HG03060 (cell line): ENCODE measurements at regions not wholly inside any gene's neighbourhood (a gene's known extent, or its start where the extent isn't known, plus 50 kb on each side); places are given as distances from the start of the nearest gene placed in this dataset.
"Not testable (repeated sequence)": the region's sequence is repeated elsewhere in the genome, so short reads cannot be mapped to it uniquely, and the experiment has no call there.

Source experiments
- ATAC-seq: cut with Tn5 transposase; IDR thresholded peaks from one replicate; pipeline ENCODE4 v1.9.1; 2021; ENCODE audit warnings: low read depth, moderate number of reproducible peaks; ENCODE audit not compliant: unreplicated experiment

- no peak for ATAC-seq
Observed at GRCh38 chr22:49678137-49678841, 149.4 kb downstream of the BRD1 start.

- no peak for ATAC-seq
Observed at GRCh38 chr22:49677495-49677889, 150.2 kb downstream of the BRD1 start.

DNA sequence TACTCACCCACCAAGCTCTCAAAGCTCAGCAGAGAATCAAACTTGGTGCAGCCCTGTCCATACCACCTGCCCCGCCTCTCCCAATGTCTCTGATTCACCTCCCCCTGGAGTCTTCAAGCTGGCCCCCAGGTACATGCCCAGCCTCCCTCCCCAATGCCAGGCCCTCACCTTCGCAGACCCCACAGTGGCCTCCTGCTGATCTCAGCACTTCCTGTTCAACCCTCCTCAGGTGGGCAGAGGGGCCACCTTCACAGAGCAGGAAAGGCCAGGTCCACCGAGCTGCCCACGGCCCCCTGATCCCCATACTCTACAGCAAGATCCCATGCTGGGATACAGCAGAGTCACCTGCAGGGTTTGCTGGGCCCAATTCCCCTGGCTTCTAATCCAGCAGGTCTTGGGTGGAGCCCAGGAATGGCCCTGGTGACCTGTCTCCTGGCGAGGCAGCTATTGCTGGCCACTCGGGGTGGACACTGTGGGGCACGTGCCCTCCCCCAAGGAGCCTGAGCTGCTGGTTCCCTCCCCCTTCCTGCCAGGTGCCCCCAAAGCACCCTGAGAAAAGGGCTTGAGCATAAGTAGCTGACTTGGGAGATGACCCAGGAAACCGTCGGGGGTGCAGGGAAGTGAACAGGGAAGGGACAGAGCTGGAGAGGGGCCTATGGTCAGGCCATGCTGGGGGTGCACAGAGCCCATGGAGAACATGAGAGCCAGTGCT is 150.7 kb downstream of the BRD1 start:
- no peak for ATAC-seq

DNA sequence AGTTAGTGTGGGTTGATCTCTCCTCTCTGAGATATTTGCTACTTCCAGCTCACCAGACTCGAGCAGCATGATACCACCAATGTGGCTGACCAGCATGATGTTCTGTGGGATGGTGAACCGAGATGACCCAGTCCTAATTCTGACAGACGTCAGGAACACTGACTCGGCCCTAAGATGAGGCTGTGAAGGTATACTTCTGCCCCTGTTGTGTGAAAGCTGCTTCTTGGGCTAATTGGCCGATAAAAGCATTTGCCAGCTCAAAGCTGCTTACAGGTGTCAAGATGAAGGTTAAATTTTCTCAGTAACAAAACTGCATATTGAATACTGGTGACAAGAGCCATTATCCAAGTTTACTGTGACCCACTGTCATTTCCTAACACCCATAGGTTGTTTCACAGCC is 151.4 kb downstream of the BRD1 start:
- no peak for ATAC-seq

DNA sequence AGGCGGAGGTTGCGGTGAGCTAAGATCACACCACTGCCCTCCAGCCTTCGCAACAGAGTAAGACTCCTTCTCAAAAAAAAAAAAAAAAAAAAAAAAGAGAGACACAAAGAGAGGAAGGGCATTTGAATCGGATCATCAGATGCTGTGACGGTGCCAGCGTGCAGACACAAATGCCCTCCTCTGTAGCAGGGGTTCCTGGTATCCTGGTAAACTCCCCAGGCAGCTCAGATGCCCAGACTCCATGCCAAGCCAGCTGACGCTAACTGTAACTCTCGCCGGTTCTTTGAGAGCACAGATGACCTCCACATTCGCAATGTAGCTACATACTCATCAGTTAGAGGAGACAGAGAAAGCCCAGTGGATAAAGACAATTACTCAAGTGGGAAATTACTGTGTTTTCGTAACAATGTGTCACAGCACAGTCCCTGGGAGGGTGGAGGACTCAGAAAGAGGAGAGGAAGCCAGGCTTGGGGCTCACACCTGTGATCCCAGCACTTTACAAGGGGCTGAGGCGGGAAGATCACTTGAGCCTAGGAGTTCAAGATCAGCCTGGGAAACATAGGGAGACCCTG is 153.1 kb downstream of the BRD1 start:
- no peak for ATAC-seq

GRCh38 chr22:49673048-49673447 is 154.6 kb downstream of the BRD1 start:
- ATAC-seq, result no peak

- no peak for ATAC-seq
Observed at GRCh38 chr22:49672014-49672516, 155.6 kb downstream of the BRD1 start.

DNA sequence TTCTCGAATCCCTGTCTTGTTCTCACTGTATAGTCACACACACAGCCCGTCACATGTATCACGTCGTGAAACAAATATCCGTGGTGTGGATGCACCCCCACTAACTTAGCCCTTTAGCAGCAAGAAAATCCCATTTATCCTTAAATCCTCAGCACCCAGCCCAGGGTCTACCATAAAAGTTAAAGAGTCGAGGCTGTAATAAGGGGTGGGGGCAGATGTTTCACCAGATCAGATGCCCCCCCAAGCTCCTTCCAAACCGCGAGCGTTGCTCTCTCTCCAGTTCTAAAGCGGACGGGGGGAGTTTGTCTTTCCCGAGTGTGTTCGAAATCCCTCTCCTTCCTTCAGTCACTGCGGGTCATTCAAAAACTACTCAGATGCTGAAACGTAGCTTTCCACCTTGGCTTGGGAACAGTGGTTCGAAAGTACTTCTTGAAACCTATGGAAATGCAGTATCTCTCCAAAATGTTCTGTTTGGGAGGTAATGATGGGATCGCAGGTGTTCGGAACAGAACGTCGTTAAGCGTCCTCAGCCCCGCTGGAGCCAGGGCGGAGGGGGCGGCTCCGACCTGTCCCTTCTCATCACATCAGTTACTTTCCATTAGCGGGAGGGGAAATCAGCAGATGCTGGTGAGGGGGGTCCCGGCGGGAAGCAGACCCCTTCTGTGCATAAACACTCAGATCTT is 156.2 kb downstream of the BRD1 start:
- ATAC-seq, result no peak

GRCh38 chr22:49670456-49671330 is 157.0 kb downstream of the BRD1 start:
- ATAC-seq, result no peak

DNA sequence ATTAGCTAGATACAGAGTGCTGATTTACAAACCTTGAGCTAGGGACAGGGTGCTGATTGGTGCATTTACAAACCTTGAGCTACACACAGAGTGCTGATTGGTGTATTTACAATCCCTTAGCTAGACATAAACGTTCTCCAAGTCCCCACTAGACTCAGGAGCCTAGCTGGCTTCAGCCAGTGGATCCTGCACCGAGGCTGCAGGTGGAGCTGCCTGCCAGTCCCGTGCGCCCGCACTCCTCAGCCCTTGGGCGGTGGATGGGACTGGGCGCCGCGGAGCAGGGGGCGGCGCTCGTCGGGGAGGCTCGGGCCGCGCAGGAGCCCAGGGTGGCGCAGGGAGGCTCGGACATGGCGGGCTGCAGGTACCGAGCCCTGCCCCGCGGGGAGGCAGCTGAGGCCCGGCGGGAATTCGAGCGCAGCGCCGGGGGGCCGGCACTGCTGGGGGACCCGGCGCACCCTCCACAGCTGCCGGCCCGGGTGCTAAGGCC is 157.7 kb downstream of the BRD1 start:
- ATAC-seq, result not testable (repeated sequence)

DNA sequence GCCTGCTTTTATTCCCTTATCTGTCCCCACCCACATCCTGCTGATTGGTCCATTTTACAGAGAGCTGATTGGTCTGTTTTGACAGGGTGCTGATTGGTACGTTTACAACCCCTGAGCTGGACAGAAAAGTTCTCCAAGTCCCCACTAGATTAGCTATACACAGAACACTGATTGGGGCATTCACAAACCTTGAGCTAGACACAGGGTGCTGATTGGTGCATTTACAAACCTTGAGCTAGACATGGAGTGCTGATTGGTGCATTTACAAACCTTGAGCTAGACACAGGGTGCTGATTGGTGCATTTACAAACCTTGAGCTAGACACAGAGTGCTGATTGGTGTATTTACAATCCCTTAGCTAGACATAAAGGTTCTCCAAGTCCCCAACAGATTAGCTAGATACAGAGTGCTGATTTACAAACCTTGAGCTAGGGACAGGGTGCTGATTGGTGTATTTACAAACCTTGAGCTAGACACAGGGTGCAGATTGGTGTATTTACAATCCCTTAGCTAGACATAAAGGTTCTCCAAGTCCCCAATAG is 158.2 kb downstream of the BRD1 start:
- ATAC-seq, result not testable (repeated sequence)

DNA sequence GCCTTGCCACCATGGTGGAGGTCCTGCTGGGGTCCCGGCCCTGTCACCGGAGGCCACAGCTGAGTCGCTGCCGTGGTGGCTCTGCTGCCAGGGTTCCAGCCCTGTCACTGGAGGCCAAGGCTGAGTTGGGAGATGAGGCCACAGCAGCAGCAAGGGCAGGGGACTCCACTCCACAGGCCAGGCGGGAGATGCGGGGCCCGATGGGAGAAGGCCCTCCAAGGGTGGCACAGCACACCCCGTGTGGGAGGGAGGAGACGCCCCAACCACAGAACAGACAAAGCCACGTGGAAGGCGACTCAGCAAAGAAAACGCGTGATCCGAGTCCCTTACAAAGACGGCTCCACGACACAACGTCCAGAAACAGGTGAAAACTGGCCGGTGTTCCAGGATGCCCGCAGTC is 159.3 kb downstream of the BRD1 start:
- ATAC-seq, result no peak

GRCh38 chr22:49667236-49667635 is 160.4 kb downstream of the BRD1 start:
- ATAC-seq, result no peak

DNA sequence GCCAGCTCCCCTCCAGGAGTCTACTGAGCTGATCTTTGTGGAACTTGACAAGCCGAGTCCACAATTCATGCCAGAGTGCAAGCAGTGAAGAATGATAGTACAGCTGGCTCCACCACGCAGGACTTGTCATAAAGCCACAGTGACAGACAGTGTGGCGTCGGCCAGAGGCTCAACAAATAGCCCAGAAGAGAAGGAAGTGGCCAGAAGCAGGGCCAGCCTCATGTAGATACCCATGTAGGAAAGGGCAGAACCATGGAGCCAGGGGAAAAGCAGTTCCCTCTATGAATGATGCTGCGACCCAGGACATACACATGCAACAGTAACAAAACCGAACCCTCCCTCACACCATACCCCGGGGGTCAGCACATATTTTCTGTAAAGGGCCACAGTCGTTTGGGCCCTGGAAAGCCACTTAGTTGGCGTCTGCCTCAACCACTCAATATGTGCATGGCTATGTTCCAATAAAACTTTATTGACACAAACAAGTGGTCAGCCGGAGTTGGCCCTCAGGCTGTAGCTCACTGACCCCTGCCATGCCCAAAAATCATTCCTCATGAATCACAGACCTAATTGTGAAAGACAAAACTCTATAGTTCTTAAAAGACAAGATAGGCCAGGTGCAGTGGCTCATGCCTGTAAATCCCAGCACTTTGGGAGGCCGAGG is 161.4 kb downstream of the BRD1 start:
- no peak for ATAC-seq

GRCh38 chr22:49664891-49665290 is 162.8 kb downstream of the BRD1 start:
- no peak for ATAC-seq

DNA sequence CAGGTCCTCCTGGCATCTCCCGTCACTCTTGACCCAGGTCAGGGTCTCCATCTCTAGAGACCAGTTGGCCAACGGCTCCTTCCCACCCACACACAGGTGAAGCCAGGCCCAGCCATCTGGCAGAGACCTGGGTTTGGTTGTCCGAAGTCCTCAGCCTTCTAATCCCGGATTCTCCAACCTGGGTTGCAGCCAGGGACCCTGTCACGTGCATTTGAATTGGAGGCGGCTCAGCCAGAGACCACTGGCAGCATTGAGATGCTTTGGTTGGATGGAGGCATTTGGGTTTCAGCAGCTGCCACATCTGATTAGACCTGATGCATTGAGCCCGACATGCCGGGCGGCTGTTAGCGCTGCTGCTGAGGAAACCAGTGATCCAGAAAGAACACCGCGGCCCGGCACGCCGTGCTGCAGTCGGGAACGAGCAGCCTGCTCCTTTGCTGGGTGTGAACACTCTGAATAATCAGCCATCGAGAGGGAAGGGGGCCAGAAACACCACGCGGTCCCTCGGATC is 163.2 kb downstream of the BRD1 start:
- no peak for ATAC-seq

DNA sequence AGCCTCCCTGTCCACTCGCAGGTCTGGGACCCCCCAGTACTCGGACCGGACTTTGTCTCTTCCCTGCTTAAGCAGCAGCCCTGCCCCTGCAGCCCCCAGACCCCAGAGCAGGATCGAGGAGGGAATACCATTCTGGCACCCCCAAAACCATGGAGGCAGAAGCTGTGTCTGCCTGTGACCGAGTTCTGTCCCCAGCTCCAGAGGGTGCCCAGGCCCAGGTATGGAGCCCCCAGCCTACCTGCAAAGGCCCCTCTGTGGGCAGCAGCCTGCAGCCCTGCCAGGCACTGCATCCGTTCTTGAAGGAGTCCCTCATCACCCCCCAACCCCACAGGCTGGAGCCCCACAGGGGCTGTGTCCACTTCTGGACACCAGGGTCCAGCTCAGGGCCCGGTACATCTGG is 163.8 kb downstream of the BRD1 start:
- no peak for ATAC-seq

DNA sequence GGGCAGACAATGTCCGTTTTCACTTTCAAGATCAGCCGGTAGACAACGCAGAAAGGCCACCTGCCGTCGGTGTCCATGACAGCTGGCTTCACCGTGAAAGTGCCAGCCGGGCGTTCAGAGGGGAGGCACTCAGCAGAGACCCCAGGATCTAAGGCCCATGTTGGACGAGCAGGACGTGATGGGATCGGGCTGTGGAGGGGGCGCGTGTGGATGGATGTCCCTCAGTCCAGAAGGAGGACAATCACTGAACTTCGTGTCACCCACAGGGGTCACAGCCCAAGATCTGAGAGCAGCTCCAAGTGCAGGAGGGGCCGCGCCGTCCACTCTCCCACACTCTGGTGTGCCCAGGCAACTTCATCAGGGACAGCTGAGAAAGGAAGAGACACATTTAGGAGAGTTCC is 164.4 kb downstream of the BRD1 start:
- no peak for ATAC-seq

GRCh38 chr22:49662681-49663080 is 165.0 kb downstream of the BRD1 start:
- no peak for ATAC-seq
